ENCODE measurements at regions not wholly inside any gene's neighbourhood (a gene's known extent, or its start where the extent isn't known, plus 50 kb on each side); places are given as distances from the start of the nearest gene placed in this dataset.

DNA sequence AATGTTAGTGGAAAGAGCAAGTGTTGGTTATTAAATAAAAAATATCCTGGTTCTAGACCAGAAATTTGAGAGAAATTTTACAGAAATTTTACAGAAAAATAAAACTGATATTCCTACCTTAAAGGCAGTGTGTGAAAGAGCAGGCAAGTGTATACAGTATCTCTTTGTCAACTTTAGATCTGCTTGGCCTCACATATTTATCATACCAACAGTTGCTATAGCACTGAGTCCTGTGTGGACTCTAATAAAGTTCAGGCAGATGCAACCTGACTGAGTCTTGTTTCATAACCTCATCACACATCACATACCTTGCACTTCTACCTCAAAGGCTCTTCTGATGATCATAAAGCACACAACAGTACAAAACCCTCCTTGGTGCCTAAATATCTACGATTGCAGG, 552.4 kb upstream of the PCDH15 start:
- DNase-seq, result no peak

DNA sequence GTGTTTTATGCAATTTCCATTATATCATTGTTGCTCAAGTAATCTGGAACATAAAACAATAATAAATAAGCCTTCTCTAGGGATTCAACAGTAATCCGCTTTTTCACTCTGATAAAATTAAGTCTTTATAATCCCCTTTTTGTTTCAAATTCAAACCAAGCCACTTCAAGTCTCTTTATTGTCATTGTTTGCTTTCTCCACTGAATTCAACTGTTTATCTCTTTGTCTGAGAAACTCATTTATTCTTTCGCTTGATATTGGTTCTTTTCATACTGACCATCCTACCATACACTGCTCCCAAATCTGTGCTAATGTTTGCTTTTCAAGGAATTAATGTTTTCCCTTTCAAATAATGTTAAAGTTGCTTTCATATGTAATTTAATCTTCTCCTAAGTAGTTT, 550.4 kb upstream of the PCDH15 start:
- no peak for DNase-seq

DNA sequence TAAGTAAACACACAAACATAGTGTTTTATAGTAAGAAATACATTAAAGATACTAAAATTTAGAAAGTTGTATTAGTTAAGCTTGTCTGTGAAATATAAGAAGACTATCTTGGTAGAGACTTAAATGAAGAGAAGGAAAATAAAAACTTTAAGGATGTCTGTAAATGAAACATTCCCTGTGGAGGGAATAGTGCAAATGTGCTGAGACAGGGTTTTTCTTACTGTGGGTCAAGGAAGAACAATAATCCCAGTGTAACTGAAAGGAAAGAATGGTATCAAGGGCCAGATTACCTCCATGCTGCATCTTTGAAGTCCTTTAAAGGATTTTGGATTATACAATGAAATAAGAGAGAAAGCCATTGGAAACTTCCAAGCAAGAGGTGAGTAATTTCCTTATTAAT, 547.5 kb upstream of the PCDH15 start:
- DNase-seq, result no peak

DNA sequence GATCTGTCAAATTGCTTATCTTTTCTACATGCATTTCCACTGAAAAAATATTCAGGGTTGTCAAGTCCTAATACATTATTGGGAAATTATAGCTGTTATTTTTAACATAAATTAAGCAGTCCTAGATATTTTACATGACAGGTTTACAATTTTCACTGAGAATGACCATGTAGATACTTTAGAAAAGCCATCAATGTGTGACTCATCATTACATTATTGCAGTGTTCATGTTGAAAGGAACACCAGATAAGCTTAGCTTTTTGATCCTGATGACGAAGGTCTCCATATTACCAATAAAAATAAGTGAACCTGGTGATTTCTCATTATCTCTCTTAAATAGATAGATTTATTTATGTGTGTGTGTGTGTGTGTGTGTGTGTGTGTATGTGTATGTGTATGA, 529.5 kb upstream of the PCDH15 start:
- DNase-seq, result no peak

DNA sequence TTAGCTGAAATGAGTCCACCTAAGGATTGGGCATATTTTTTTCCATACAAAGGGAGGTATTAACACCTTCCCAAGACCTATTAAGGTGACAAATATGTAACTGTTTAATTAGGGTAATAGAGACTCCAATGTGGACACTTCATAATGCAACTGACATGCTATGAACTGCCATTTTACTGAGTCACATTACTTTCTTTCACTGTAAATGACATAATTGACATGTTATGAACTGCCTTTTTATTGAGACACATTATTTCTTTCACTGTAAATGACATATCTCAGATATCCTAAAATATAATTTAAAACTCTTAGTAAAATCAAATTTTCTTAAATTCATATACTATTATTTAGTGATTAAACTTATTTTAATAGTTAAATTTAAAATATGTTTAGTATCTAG, 528.8 kb upstream of the PCDH15 start:
- no peak for DNase-seq

DNA sequence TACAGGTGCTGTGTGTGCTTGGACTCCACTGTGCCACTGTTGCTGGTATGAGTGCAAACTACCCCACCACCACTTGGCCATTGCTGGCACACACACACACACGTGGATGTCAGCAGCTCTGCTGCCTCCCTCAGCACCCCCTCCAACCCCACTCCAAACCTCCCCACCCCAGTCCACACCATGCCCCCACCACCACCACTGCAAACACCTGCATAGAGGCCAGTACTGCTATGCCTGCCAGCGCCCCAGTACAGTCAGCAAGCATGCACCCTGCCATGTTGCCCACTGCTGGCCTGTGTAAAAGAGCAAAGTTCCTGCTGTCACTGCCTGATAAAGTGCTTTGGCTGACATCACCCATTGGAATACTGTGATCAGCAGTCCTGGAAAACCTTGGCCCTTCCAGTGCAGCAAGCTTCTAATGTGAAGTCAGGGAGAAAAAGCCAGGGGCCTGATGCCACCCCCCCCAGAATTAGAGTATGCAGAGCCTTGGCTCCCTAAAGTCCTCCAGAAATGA, 519.2 kb upstream of the PCDH15 start:
- DNase-seq, result no peak

DNA sequence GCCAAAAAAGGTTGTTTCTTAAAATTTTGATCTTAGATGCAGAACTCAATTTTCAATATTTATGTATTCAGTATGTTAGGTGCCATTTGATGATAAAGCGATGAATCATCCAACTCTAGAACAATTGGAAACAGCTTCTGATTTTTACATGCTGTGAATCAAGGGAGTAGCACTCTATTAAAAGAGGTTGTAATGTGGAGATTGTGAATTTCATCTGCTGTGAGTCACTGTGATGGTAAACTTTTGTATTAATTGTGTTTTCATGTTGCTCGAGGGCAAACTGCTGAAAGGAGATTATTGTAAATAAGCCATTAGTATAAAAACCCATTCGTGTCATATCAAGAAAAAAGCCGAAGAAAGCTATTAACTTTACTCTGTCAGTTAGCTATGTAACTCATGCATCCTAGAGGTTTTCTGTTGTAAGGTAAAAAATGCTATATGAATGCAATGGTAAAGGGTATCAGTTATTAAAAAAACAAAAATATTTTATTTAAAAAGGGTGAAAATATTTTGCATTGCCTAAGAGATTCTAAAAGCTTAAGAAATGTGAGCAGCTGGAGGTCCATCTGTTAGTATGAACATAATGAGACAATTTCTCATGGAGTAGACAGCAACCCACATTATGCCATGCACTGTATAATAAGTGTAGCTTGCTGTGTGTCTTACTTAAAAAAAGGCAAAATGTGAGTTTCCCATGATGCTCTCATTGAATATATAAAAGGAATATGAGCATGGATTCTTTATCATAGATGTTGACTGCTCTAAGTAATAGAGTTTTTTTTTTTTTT, 511.0 kb upstream of the PCDH15 start:
- no peak for DNase-seq

DNA sequence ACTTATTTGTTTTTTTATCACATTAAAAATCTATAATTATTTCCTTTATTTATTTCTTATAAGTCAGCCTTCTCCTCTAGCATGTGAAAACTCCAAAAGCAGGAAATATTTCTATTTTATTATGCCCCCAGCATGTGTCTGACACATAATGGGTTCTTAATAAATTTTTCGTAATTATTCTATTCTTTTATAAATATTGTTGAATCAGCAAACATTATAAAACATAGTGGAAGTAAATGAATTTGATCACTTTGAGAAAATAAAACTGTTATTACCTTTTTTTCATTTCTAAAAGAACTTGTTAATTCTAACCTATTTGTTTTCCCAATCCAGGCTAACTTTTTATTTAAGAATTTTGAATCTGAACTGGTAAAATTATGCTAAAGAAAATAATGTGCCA, 509.1 kb upstream of the PCDH15 start:
- DNase-seq, result no peak

DNA sequence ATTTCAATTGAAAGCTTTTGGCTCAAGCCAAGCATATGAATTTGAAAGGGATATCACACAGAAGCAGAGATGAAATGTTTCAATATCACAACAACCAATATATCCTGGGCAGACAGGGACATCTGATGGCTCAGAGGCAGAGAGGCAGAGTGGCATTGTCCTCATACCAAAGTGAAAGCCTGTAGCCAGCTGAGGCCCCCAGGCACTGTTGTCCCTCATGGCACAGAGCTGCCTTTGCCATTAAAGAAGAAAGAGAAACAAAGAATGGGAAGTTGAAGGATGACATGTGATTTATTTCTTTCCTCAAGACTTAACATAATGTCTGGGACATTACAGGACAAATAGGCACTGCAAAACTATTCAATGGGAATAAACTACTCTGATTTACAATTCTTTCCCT, 504.3 kb upstream of the PCDH15 start:
- DNase-seq, result no peak

DNA sequence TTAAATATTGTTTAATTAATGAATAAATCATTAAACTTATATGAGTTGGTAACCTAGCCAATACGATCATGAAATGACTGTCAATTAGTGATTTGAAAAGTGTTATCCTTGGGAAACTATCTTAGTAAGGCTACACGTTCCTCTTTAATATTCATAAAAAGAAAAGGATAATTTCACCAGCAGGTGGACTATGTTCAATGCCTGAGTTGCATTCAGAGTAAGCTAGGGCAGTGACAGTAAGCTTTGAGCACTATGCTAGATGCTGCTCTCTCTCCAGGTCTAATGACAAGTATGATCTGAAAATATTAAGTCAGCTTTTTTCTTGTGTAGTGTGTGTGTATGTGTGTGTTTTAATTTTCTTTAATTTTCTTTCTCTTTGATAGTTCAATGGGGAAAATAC, 486.3 kb upstream of the PCDH15 start:
- DNase-seq, result no peak

DNA sequence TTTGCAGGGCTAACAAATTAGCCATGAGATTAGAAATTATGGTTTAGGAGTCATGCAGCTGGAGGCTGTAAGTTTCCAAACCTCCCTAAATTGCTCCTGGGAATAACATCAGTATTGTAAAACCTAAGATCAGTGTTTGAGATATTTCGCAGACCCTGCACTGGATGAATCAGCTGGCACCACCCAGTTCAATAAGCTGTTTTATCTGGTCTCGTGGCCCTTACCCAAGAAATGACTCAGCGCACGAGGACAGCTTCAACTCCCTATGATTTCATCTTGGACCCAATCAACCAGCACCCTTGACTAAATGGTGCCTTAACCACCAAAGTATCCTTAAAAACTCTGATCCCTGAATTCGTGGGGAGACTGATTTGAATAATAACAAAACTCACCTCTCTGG, 482.0 kb upstream of the PCDH15 start:
- DNase-seq, result no peak

DNA sequence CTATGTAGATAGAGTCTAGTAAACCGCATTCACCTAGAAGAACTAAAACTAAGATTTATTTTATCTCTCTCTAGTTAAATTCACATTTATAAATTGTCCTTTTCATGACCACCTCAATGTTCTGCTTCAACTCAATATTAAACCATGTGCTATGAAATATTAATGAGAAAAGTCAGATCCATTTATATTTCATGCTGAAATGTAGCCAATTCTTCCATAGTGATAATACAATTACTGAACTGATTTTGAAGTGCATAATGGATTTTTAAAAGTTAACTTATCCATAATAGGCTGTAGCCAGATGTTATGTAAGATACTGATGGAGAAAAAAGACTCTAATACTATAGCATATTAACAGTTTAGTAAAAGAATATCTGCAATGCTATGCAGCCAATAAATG, 479.7 kb upstream of the PCDH15 start:
- DNase-seq, result no peak

DNA sequence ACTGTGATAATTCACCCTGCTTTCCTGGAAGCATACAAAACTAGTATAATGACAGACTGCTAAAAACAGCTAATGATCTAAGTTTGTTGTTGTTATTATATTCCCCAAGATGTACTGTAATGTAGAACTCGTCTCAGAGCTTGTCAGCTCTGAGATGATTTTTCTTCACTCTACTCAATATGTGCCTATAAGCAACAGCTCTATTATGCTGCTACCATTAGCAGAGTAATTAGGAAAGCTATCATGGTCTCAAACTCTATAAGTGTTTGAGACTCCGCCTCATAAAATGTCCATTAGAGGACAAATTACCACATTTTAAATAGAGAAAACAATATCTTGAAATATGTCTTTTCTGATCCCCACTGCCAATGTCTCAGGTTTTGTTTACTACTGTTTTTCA, 476.5 kb upstream of the PCDH15 start:
- no peak for DNase-seq

DNA sequence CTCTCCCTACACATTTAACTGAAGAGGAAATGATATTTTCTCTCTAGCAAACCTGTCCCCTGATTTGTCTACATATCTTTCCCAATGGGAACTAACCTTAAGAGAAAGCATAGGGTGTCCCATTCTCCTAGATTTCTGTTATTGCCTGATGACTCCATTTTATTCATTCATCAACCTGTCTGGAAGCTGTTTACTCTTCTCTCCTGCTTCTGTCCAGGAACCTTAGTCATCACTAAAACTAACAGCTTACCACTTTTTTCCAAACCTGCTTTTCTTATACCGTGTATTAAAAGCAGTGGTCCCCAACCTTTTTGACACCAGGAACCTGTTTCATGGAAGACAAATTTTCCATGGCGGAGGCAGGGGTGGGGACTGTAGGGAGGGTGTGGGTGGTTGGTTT, 473.3 kb upstream of the PCDH15 start:
- DNase-seq, result no peak

DNA sequence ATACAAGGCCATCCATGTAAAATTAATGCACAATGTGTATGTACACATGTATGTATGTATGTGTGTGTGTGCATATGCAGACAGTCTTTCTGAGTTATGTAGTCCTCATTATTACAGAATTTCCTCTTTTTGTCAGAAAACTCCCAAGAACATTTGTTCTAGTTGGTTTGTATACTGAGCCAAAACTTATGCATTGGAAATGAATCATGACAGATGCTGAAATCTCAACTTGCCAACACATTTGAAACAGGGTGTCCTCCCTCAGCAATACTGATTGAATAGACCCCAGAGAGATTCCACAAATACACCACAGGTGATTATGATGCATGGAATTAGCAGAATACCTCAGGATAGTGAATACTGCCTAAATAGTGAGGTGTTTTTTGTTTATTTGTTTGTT, 472.9 kb upstream of the PCDH15 start:
- DNase-seq, result no peak

DNA sequence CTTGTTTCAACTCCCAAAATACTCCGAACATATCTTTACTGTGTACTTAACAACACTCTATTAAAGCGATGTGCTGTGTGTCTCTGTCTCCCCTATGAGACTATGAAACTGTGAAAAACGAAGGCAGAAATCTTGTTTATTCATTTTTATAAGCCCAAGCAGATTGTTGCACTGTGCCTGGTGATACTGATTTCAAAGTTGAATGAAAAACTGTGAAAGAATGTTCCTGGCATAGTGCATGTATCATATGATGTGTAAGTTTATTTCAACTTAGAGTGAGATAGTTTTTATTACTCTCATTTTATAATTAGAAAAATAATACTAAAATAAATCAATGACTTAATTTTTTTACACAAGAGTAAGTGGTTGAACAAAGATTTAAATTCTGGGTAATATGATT, 471.9 kb upstream of the PCDH15 start:
- DNase-seq, result no peak

DNA sequence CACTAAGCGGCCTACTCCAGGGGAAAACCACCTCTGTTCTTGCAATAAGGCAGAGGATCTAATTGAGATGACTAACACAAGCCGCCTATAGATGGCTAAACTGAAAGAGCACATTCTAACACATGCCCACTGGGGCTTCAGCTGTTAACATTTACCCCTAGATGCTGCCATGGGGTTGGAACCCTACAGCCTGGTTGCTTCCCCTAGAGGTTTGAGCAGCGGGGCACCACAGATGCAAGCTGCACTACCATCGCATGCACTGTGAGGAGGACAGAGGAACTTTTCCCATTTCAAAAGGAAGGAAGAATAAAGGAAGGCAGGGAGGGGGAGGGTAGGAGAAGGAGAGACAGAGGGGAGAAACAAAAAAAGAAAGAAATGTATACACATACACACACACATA, 465.8 kb upstream of the PCDH15 start:
- no peak for DNase-seq

DNA sequence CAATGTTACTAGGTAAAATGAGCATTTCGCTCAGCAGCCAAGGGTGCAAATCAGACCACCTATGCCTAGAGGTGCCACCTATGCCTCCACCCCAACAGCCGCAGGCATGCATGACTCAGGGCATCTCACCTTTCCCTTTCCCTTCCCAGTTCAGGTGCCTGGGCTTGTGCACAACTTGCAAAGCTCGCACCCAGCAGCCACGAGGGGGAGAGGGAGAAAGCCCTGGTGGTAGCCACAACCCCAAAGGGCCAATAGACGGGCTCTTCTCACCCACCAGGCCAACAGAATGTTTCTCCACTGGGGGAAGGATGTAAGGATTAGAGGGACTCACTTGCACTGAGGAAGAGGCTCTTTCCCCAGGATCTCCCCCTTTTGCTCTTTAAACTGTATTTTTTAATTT, 462.3 kb upstream of the PCDH15 start:
- DNase-seq, result no peak

DNA sequence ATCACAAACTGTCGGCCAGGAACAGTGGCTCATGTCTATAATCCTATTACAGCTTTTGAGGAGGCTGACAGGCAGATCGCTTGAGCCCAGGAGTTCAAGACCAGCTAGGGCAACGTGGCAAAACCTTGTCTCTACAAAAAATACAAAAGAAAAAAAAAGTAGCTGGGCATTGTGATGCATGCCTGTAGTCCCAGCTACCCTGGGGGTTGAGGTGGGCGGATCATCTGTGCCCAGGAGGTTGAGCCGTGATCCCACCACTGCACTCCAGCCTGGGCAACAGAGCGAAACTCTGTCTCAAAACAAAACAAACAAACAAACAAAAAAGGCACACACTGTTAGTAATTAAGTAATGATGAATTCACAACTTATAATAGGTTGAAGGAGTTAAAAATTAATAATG, 441.5 kb upstream of the PCDH15 start:
- no peak for DNase-seq

DNA sequence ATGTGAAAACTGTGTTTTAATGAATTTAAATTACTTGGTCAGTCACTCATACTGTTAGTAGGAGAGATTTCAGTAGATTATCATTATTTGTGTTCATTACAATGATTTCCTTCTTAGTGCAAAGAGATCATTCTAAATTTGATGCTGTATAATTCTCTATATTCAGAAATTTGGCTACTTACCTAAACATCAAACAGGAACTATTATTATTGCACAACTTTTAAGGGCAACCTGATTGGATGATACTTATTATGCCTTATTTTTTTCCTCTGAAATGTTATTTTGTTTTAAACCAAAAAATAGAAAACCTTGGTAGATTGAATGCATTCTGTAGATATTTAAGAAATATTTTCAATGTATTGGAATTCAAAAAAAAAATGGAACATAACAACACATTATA, 436.4 kb upstream of the PCDH15 start:
- no peak for DNase-seq

DNA sequence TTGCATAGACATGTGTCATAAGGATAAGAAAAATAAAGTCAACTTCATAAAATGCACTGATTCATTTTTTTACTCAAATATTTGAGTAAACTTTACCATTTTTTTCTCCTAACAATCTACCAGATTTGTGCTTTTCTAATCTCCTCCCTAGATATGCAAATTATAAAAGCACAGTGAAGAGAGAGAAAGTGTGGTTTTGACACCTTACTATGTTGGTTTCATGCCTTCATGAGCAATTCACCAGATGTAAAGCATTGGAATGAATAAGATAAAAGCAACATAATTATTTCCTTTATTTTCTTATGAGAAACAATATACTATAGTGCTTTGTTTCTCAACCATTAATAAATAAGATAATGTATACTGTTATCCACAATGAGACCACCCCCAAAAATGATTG, 432.5 kb upstream of the PCDH15 start:
- DNase-seq, result no peak

DNA sequence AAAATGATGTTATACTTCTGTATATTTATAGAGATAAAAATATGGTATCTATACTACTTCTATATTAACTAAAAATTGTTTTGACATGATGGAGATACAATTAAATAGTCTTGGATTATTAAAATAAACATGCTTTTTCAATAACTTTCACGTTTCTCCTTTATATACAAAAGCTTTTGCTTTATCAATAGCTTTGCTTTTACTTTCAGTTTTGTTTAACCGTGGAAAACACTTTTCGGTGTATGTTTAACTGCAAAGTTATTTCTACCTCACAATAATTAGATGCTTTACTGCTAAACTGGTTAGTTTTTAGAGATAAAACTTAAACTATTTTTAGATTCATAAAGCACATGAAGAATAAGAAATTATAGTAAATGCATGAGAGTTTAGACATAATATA, 432.1 kb upstream of the PCDH15 start:
- DNase-seq, result no peak

DNA sequence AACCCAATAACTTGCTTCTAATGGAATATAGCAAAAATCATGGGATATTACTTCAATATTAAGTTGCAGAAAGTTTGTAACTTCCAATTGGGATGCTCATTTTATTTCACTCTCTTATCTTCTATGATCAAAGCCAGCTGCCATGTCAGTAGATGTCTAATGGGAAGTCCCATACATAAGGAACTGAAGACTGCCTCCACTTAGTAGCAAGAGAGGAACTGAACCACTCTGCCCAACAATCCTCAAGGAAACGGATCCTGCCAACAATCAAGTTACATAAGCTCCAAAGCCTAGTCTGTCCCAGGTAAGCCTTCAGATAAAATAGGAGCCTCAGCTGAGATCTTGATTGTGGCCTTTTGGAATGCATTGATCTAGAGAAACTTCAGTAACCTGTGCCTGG, 431.5 kb upstream of the PCDH15 start:
- no peak for DNase-seq

DNA sequence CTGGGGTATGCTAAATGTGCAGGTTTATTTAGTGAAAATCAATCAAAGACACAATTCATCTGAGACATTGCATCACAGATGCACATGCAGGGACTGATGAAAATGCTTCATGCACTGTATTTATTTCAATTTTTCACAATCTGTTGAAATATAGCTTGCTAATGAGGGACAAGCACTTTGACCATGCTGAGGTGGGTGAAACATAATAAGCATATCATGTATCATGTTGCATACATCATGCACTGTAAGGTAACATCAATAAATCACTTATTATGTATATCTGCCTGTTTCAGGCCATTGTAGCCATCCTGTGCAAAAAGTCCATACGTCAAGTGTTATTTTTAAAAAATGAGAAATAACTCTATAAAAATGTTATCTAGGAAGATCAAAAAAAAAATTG, 426.9 kb upstream of the PCDH15 start:
- no peak for DNase-seq

DNA sequence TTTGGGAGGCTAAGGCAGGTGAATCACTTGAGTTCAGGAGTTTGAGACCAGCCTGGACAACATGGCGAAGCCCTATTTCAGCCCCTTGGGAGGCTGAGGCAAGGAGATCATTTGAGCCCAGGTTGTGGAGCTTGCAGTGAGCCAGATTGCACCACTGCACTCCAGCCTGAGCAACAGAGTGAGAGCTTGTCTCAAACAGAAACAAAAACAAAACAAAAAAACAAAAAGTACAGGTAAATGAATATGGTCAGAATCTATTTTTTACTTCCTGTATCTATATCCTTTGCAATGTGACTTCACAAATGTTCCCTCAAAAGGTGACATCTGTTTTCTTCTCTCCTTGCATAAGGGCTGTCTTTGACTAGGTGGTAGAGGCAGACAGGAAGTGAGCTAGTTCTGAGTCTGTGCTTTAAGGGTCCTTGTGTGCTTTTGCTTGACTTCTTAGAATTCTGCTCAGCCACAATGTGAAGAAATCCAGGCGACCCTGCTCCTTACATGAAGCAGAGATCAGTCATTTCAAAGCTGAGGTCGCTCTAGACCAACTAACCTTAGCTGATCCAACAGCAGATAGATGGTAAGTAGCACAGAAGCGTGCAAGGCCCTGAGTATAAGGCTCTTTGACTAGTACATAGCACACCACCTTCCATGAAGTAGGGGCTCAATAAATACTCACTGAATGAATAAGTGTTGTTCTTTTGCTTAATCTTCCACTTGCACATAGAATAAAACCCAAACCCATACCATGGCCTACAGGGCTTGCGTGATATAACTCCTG, 423.2 kb upstream of the PCDH15 start:
- no peak for DNase-seq

Measured in NCI-H1694 (cell line).